Tibial nerve (tissue), 4 donors: ENCODE measurements at regions not wholly inside any gene's neighbourhood (a gene's known extent, or its start where the extent isn't known, plus 50 kb on each side); places are given as distances from the start of the nearest gene placed in this dataset.

Source experiments
- CTCF ChIP-seq, 5 experiments: fragments of 200-600 bp in 3 of 5; fragments of 450-650 bp in 2 of 5; sonication (generic) in 3 of 5; IDR thresholded peaks; one replicate each; pipeline ENCODE4 v1.5.1; 2016 to 2019; ENCODE audit warnings: antibody characterized with exemption in 5 of 5, mild to moderate bottlenecking in 3 of 5, moderate library complexity in 2 of 5
- EP300 ChIP-seq, 2 donors: sonication (generic); formaldehyde crosslinking; IDR thresholded peaks; one replicate each; pipeline ENCODE4 v1.6.1; 2017; ENCODE audit warnings: antibody characterized with exemption in 2 of 2, mild to moderate bottlenecking in 1 of 2
- POLR2A ChIP-seq, 2 donors: fragments of 450-650 bp; IDR thresholded peaks; one replicate each; pipeline ENCODE4 v1.6.1; 2017; ENCODE audit warnings: antibody characterized with exemption in 2 of 2, mild to moderate bottlenecking in 2 of 2, moderate library complexity in 2 of 2

- TF ChIP-seq CTCF (IDR thresholded peaks at IDR 0.05) (no peak), POLR2A (IDR thresholded peaks at IDR 0.05) (no peak), EP300 (IDR thresholded peaks at IDR 0.05) (no peak)
Observed at GRCh38 chr4:125388613-125389012, 73.9 kb downstream of the FAT4 start.
